ENCODE measurements at regions not wholly inside any gene's neighbourhood (a gene's known extent, or its start where the extent isn't known, plus 50 kb on each side); places are given as distances from the start of the nearest gene placed in this dataset.
"Not testable (repeated sequence)": the region's sequence is repeated elsewhere in the genome, so short reads cannot be mapped to it uniquely, and the experiment has no call there.

- TF ChIP-seq MYBL2 (CRISPR knock-in tag; IDR thresholded peaks at IDR 0.05) (no peak), NFYB (CRISPR knock-in tag; conservative IDR thresholded peaks at IDR 0.05; ENCODE audit: low read depth) (no peak), ZNF671 (CRISPR knock-in tag; IDR thresholded peaks at IDR 0.05) (no peak), SP1 (CRISPR knock-in tag; conservative IDR thresholded peaks at IDR 0.05) (no peak), SMAD3 (CRISPR knock-in tag; IDR thresholded peaks at IDR 0.05; ENCODE audit: borderline replicate concordance) (no peak), RELA (CRISPR knock-in tag; IDR thresholded peaks at IDR 0.05; ENCODE audit: borderline replicate concordance) (no peak)
- TF ChIP-seq, protein P1, sequence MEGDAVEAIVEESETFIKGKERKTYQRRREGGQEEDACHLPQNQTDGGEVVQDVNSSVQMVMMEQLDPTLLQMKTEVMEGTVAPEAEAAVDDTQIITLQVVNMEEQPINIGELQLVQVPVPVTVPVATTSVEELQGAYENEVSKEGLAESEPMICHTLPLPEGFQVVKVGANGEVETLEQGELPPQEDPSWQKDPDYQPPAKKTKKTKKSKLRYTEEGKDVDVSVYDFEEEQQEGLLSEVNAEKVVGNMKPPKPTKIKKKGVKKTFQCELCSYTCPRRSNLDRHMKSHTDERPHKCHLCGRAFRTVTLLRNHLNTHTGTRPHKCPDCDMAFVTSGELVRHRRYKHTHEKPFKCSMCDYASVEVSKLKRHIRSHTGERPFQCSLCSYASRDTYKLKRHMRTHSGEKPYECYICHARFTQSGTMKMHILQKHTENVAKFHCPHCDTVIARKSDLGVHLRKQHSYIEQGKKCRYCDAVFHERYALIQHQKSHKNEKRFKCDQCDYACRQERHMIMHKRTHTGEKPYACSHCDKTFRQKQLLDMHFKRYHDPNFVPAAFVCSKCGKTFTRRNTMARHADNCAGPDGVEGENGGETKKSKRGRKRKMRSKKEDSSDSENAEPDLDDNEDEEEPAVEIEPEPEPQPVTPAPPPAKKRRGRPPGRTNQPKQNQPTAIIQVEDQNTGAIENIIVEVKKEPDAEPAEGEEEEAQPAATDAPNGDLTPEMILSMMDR (IDR thresholded peaks at IDR 0.05): no peak
- TF ChIP-seq, protein P2, sequence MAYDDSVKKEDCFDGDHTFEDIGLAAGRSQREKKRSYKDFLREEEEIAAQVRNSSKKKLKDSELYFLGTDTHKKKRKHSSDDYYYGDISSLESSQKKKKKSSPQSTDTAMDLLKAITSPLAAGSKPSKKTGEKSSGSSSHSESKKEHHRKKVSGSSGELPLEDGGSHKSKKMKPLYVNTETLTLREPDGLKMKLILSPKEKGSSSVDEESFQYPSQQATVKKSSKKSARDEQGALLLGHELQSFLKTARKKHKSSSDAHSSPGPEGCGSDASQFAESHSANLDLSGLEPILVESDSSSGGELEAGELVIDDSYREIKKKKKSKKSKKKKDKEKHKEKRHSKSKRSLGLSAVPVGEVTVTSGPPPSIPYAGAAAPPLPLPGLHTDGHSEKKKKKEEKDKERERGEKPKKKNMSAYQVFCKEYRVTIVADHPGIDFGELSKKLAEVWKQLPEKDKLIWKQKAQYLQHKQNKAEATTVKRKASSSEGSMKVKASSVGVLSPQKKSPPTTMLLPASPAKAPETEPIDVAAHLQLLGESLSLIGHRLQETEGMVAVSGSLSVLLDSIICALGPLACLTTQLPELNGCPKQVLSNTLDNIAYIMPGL (CRISPR knock-in tag; IDR thresholded peaks at IDR 0.05): no peak
These were observed 191.1 kb upstream of the PIK3R1 start (continued) for GRCh38 chr5:68024426-68024825.

- ATAC-seq (no peak), DNase-seq (ENCODE audit: low spot score) (no peak)
- Mint-ChIP-seq H3K4me1 (peaks cover 40% of the 10 kb centered on the region), H3K27me3 (ENCODE audit: low read depth) (no peaks in the 10 kb centered on the region), H3K9me3 (peaks cover 19% of the 10 kb centered on the region), H3K4me3 (no peak overlapping the region), H3K36me3 (peaks cover 13% of the 10 kb centered on the region), H3K27ac (no peak overlapping the region)
- CTCF ChIA-PET: no interaction called here
- POLR2A ChIA-PET: no interaction called here
- TF ChIP-seq ZNF416 (CRISPR knock-in tag; IDR thresholded peaks at IDR 0.05): no peak
- TF ChIP-seq NFATC4 (CRISPR knock-in tag; IDR thresholded peaks at IDR 0.05): no peak
- TF ChIP-seq, protein P3, sequence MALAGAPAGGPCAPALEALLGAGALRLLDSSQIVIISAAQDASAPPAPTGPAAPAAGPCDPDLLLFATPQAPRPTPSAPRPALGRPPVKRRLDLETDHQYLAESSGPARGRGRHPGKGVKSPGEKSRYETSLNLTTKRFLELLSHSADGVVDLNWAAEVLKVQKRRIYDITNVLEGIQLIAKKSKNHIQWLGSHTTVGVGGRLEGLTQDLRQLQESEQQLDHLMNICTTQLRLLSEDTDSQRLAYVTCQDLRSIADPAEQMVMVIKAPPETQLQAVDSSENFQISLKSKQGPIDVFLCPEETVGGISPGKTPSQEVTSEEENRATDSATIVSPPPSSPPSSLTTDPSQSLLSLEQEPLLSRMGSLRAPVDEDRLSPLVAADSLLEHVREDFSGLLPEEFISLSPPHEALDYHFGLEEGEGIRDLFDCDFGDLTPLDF (CRISPR knock-in tag; IDR thresholded peaks at IDR 0.05): no peak
- TF ChIP-seq, protein P4, sequence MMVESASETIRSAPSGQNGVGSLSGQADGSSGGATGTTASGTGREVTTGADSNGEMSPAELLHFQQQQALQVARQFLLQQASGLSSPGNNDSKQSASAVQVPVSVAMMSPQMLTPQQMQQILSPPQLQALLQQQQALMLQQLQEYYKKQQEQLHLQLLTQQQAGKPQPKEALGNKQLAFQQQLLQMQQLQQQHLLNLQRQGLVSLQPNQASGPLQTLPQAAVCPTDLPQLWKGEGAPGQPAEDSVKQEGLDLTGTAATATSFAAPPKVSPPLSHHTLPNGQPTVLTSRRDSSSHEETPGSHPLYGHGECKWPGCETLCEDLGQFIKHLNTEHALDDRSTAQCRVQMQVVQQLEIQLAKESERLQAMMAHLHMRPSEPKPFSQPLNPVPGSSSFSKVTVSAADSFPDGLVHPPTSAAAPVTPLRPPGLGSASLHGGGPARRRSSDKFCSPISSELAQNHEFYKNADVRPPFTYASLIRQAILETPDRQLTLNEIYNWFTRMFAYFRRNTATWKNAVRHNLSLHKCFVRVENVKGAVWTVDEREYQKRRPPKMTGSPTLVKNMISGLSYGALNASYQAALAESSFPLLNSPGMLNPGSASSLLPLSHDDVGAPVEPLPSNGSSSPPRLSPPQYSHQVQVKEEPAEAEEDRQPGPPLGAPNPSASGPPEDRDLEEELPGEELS (CRISPR knock-in tag; IDR thresholded peaks at IDR 0.05): no peak
- TF ChIP-seq FOXP1 (CRISPR knock-in tag; IDR thresholded peaks at IDR 0.05; ENCODE audit: borderline replicate concordance): no peak
These were observed 193.6 kb upstream of the PIK3R1 start for GRCh38 chr5:68021916-68022315.

DNA sequence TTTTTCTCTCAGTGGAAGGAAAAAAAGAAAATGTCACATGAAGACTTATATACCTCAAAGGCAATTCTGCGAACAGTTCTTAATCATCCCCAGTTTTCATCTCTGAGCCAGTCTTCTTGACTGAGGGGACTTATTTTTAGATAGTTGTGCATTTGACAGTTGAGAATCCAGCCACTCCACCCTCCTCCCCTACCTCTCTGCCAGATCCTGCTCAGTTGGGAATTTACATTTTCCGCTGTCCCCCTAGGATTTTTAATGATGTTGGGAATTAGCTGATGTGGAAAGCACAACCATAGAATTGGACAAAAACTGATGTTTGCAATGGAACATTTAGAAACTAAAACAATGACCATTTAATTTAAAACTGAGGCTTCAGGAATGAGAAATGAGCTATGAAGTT, 194.3 kb upstream of the PIK3R1 start:
- peaks cover 33% of the 10 kb centered on the region for H3K4me1 Mint-ChIP-seq
- peaks cover 13% of the 10 kb centered on the region for H3K36me3 Mint-ChIP-seq
- ATAC-seq: no peak
- H3K27ac Mint-ChIP-seq: no peak overlapping the region
- DNase-seq (ENCODE audit: low spot score): no peak
- no peaks in the 10 kb centered on the region for H3K27me3 Mint-ChIP-seq (ENCODE audit: low read depth)
- H3K4me3 Mint-ChIP-seq: no peak overlapping the region
- TF ChIP-seq ZNF219 (CRISPR knock-in tag; IDR thresholded peaks at IDR 0.05; ENCODE audit: borderline replicate concordance) (no peak), TEAD4 (CRISPR knock-in tag; IDR thresholded peaks at IDR 0.05) (no peak), ZMAT4 (CRISPR knock-in tag; IDR thresholded peaks at IDR 0.05) (no peak), ESRRA (CRISPR knock-in tag; IDR thresholded peaks at IDR 0.05; ENCODE audit: borderline replicate concordance) (no peak)
- peaks cover 19% of the 10 kb centered on the region for H3K9me3 Mint-ChIP-seq
- CTCF ChIA-PET: no interaction called here
- POLR2A ChIA-PET: no interaction called here

- H3K27ac Mint-ChIP-seq; DNase-seq (ENCODE audit: low spot score); H3K4me3 Mint-ChIP-seq; H3K36me3 Mint-ChIP-seq; ATAC-seq; CTCF ChIA-PET; POLR2A ChIA-PET; H3K27me3 Mint-ChIP-seq (ENCODE audit: low read depth): not testable (repeated sequence)
- peaks cover 17% of the 10 kb centered on the region for H3K9me3 Mint-ChIP-seq
- peaks cover 30% of the 10 kb centered on the region for H3K4me1 Mint-ChIP-seq
These were observed 195.0 kb upstream of the PIK3R1 start for GRCh38 chr5:68020461-68020969.

Measured in WTC11 (cell line).